PC-9 (cell line): ENCODE measurements at regions not wholly inside any gene's neighbourhood (a gene's known extent, or its start where the extent isn't known, plus 50 kb on each side); places are given as distances from the start of the nearest gene placed in this dataset.

ENCODE experiments used
- CTCF ChIP-seq: fragments of 200-600 bp; sonication (generic); conservative IDR thresholded peaks from 2 replicates; pipeline ENCODE4 v1.6.1; 2017; ENCODE audit warnings: mixed run types, antibody characterized with exemption, mild to moderate bottlenecking, moderate library complexity
- EZH2 ChIP-seq: fragments of 200-600 bp; sonication (generic); IDR thresholded peaks from 2 replicates; pipeline ENCODE4 v1.8.0; 2017; ENCODE audit warnings: antibody characterized with exemption, low read depth

- TF ChIP-seq CTCF (no peak), EZH2 (no peak)
Measured at GRCh38 chr10:2054728-2055127, 317.4 kb upstream of the ADARB2 start.
